Right kidney (tissue), 1 donor: ENCODE measurements at regions not wholly inside any gene's neighbourhood (a gene's known extent, or its start where the extent isn't known, plus 50 kb on each side); places are given as distances from the start of the nearest gene placed in this dataset.

Experiments used
- DNase-seq: peaks from one replicate; pipeline ENCODE4 v3.0.0-alpha.2; 2016

DNA sequence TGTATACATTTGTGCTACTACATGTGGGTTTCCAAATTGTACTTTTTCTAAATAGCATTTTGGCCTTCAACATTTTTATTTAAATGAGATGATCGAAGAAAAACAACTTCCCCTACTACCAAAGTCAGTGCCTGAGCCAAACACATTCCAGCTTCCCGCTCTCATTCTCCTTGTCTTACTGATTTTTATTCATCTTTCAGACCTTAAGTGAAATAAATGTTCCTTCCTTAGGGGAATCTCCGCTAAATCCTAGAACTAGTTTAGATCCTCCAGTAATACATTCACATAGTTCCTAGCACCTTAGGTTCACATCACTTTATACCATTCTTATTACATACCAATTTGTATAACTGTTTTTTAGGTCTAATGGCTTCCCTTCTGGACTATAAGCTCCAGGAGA is 122.3 kb upstream of the COL3A1 start:
- DNase-seq: no peak

DNA sequence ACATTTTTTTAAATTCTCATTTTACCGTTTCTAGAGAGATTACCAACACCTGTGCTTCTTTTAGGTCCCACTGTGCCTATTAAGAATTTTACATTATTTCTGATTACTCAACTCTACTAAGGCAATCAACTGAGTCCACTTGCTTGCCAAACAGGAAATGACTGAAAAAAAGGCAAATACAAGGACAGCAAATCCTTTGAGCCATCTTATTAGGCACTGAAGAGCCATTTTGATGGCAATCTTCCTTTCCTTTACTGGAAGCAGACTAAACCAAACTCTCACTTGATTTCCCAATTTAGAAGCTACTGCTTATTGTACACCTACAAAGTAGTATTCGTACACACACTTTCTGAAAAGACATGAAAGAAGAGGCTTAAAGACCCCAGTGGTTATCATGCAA is 121.4 kb upstream of the COL3A1 start:
- DNase-seq: no peak

DNA sequence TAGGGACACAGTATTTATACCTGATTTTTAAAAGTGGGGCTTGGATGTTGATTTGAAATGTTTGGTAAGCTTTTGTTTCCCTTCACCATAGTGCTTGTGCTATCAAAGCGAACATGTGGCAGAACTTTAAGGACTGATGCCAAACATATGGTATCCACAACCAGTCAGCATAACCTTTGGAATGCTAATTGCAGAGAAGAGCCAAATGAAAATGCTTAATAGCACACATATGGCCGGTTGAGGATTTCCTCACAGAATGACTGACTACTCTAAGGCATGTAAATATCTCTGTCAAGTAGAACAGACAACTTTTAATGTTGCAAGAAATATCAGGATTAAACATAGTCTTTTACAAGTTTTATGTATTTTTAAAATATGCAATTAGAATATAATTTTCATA is 120.9 kb upstream of the COL3A1 start:
- DNase-seq: no peak

DNA sequence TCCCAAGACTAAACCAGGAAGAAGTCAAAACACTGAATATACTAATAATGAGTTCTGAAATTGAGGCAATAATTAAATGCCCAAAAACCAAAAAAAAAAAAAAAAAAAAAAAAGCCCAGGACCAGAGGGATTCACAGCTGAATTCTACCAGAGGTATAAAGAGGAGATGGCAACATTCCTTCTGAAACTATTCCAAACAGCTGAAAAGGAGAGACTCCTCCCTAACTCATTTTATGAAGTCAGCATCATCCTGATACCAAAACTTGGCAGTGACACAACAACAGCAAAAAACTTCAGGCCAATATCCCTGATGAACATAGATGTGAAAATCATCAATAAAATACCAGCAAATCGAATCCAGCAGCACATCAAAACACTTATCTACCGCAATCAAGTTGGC is 108.5 kb upstream of the COL3A1 start:
- no peak for DNase-seq

DNA sequence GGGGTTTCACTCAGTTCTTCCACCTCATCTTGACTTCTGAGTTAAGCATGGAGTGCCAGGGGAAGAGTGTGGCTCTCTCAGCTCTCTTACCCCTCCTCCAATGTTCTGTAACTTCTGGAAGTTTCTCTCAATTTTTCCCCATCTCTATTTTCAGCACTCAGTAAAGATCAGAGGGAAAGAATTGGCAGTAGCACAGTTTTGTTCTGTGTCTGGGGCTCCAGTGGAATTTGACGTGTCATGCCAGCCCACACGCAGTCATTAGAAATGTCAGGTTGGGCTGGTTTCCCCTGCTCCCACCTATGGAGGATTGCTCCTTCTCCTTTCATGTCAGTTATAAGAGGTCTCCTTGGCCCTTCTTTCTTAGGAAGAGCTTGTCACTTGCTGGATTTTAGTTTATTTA is 104.6 kb upstream of the COL3A1 start:
- DNase-seq: no peak

DNA sequence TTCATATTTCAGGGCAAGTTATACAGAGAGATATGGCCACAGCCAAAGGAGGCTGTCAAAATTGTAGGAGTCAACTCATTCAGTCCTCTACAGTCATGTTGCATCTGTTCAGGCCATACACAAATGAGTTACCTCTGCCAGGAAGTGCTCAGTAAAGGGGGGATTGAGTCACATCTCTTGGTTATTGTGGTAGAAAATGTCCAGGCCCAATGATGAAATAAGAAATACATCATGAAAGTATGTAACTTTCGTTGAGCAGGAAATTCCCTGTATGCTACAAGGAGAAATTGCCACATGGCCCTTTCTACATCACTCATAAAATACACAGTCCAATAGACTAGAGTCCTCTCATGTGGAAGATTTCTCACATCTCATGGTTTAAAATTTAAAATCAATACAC is 103.9 kb upstream of the COL3A1 start:
- DNase-seq: no peak

DNA sequence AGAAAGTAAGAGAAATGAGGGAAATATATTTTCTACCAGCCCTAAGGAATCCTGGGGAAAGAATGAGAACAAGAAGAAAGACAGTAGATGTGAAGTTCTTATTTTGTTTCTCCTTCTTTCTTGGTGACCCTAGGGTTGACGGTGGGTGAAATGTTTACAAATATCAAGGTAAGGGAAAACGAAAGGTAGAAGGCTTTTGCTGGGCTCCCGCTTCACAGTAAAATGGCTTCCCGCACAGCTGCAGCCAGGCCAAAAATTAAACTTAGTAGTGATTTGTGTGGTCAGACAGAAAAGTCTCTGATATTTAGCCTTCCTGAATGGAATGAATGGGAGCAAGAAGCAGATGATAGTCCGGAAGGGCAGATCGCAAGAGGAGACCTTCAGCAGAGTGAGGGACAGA is 99.1 kb upstream of the COL3A1 start:
- DNase-seq: no peak

DNA sequence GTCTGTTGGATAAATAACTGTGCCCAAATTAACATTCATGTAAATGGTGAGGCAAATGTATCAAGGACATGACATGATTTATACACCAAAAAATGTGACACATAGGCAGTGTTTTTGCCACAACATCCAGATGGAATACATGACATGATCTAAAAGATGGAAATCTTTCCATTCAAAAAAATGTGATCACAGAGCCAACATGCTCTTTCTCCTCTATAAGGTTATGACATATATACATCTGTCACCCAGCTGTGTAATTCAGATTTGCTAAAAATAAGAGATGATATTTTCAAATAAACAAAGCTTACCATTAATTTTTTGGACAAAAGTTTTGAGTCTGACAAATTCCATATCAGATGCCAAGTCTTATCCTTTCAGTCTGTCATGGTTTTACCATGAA is 95.5 kb upstream of the COL3A1 start:
- DNase-seq: no peak

DNA sequence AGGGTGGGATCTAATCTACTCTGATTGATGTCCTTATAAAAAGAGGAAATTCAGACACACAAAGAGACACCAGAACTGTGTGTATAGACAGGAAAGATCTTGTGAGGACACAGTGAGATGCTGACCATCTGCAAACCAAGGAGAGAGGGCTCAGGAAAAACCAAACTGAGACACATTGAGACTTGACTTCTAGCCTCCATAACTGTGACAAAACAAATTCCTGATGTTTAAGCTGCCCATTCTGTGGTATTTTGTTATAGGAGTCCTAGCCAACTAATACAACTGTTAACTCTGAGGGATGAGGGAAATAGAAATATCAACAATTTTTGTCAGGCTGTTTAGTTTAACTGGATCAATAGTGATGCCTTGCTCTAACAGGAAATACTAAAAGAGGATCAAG is 93.4 kb upstream of the COL3A1 start:
- DNase-seq: no peak

DNA sequence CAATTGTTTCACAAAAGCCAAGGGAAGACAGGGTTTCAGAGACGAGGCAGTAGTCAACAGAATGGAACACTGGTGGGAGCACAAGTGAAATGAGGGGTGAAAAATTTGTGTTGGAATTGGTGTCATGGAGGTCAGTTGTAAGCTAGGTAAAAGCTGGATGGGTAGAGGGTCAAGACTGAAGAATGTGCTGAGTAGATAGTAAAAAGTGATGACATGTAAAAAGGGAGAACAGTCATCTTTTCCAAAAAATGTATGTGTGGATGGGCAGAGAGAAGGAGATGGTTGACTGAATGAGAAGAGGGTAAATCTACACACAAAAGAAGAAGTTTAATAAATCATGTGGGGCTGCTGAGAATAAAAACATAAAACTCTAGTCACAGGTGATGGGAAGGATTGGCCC is 92.7 kb upstream of the COL3A1 start:
- no peak for DNase-seq

DNA sequence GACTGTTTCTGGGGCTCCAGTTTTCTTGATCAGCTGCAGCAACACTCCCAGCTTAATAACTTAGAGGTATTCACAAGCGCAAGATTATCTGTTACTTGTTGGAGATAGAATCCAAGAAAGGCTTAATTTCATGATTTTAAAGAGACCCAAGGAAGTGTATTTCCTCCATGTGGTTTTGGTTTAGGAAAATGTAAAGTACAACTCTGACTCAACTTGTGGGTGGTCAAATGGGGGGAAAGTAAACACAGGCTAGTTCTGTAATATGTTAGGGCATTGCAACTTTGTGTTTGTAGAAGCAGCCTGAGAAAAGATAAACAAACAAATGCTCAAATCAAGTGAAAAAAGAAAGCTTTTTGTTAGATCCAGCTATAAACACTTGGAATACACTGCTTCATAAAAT is 90.1 kb upstream of the COL3A1 start:
- DNase-seq: no peak

DNA sequence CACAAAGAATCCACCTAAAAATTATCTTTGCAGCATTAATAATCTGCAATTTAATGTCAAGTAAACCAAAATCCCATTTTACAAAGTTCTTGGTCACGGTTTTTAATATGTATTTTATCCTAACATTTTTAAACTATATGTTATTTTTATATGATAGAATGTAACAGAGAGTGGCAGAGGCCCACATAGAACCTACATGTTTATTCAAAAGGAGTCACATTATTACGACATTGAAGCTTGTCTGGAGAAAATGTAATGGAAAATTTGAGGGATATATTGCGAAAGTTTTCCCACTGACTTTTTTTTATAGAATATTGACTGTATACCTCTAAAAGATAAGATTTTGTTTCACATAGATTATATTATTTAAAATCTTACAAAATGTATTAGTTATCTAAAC is 89.7 kb upstream of the COL3A1 start:
- DNase-seq: no peak

DNA sequence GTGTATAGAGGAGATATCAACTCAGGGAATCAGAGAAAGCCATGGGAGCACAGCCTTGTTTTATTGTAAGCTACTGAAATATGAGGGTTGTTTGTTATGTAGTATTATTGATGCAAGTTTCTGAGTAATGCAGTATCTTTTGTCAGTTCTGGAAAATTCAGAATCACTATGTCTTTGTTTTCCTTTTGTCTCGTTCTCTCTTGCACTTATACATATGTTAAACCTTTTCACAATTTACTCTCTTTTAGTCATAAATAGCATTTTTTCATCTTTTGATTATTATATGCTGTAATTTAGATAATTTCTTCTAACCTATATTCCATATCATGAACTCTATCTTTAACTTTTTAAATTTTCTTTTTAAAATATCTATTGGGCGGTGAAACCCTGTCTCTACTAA is 85.0 kb upstream of the COL3A1 start:
- DNase-seq: no peak

DNA sequence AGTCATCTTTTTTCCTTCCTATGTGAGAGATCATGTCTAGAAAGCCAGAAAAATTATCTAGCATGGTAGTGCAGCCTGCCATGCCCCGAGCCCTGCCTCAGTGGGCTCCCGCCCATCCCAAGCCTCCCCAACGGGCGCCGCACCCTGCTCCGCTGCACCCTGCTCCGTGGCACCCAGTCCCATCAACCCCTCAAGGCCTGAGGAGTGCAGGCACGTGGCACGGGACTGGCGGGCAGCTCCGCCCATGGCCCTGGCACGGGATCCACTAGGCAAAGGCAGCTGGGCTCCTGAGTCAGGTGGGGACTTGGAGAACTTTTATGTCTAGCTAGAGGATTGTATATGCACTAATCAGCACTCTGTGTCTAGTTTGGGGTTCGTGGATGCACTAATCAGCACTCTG is 83.4 kb upstream of the COL3A1 start:
- no peak for DNase-seq

DNA sequence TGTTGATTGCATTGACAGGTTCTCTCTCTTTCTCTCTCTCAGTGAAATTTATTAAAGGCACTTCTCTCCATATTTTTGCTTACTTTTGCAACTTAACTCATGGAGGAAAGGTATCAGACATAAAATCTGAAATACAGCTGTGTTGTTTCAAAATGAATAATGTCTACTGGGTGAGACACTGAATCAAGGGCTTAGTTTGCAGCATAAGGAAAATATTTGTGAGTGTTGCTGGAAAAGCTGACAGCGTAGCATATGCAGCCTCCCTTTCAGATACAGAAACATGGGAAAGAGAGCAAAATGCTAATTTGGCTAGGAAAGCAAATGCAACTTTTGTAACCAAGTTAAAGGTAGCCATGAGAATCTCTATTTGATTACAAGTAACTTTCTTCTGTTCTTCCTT is 81.5 kb upstream of the COL3A1 start:
- DNase-seq: no peak

DNA sequence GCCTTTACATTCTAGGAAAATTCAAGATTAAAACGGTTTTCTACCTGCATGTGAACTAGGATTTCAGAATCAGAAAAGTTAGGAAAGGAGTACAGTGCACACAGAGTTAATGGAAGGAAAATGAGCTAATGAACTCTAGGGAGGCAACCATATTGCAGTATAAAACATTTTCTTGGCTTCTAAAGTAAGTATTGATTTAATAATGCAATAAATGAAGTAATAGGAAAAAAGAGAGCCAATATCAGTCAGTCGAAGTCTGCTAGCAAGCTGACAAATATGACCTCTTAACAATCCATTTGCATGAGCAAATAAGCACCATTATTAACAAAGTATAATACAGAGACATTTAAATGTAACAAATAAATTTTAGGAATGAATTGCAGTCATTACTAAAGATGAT is 80.2 kb upstream of the COL3A1 start:
- no peak for DNase-seq

DNA sequence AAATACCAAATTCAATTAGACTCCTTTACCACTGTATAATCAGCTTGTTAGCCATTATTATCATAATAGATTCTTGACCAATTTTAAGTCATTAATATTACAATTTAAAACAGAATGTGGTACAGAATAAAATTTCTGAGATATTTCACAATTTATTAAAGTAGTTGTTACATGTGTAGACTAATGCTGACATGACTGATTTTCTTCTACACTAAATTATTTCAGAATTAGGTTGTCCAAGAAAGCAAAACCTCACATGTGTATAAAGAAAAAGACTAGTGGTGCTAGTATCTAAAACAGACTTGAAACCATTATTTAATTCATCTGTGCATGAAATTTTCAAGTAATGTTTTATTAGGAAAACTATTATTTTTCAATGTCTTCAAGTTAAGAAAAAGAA is 79.2 kb upstream of the COL3A1 start:
- DNase-seq: no peak

DNA sequence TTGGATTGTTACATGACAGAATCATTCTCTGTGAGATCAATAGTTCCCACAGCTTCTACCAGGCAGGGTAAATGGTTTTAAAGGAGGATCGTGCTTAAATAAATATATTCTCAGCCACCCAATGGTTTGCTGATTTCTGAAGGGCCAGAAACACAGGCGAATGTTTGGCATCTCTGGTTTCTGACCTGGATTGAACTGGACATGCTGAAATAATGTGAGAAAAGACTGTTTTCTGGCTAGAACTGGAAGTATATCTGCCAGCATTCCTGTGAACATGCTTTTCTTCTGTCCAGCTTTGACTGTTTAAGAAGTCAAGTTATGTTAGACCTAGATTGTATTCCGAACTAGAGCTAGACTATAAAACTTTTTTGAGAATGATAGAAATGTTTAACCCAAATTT is 77.1 kb upstream of the COL3A1 start:
- DNase-seq: no peak

DNA sequence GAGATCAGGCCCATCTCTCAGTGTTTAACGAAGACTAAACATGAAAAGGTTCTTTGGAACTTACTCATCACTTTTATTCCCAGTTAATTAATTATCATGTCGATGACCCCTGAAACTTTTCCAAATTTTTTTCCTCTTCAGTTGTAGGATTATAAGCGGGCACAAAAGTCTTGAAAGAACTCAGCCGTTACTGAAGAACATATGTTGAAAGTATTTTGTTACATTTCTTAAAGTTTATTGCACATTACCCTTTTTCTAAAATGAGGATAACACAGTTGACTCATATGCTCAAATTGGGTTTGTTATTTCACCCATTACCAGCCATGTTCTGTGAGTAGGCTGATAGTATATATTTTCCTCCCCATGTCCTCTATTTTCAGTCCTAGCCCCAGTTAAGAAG is 75.9 kb upstream of the COL3A1 start:
- DNase-seq: no peak

DNA sequence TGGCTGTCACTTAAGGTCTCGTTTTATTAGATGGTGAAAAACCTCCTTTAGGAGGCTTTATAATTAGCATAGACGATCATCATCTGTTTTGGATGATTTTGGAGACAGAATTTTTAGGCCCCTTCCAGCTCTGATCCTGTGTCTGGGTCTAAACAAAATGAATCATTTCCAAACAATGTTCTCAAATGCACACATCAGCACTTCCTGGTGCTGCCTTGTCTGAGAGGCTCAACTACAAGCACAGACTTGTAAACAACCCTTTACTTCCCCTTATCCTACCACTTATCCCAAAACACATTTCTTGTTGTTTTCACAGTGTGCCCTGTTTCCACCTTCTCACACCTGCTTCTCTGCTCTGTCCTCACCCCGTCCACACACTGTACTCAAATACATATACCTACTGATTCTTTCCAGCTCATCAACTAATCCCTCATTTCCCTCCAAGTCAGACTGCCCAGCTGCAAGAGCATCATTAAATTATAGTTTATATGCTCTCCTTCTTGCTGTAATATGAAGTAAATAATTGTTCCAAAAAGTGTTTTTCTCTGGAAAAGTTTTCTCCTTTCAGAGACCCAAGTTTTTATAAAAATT is 71.2 kb upstream of the COL3A1 start:
- DNase-seq: no peak

DNA sequence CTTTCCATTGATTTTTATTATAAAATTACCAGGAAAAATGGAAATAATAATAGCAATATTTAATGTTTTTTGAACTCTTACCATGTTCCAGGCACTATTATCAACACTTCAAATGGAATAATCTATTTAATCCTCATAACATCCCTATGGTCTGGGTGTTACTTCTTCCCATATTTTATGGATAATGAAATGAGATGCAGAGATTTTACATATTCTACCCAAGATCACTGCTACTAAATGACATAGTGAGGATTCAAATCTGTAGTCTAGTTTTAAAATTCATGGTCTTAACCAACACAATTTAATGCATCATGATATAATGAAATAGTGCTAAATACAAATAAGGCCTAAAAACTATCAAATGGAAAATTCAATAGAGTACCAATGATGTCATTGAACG is 70.4 kb upstream of the COL3A1 start:
- no peak for DNase-seq

DNA sequence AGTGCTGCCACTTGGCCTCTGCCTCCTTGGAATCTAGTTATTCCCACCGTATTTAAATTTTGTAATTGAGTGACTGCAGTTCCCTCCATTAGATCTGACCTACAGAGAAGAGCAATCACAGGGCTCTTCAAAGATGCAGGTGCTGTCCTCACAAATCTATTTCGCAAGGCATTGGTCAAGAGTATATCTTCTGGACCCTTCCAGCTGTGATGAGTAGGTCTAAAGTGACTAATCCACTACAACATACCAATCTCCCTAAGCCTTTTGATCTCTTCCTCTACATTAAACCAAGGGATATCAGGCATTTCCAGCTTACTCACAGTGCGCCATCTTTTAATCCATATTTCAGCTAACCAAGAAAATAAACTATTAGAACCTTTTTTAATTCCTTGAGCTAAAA is 65.1 kb upstream of the COL3A1 start:
- DNase-seq: no peak

DNA sequence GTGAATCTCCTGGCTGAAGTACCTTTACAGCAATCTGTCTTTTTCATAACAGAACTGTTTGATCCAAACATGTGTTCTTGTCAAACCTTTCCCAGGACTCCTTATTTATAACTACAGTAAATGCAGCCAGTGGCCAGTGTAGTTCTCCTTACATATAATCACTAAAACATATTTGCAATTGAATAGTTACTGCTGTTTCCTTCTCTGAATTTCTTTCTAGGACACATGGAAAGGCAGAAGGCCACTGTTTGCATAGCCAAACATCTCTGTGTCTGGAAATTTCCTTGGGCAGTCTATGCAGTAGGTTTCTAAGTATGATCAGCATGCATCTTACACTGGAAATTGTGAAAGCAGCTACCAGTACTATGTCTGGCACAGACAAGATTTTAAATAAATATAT is 57.4 kb upstream of the COL3A1 start:
- DNase-seq: no peak

DNA sequence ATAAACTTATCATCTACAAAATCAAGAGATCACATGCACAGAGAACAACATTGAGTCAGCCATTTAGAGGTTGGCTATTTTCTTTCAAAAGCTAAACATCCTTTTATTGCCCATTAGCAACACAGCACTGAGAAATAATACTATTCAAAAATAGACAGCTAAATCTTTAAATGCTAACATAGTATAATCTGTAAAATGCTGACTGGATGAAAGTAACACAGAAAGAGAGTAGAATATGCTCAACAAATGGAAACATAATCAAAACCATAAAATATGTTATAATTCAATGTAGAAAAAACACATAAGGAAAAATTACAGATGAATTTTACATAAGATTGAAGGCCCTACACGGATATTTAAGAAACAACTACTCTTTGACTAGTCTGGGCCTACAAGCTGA is 56.5 kb upstream of the COL3A1 start:
- DNase-seq: no peak

DNA sequence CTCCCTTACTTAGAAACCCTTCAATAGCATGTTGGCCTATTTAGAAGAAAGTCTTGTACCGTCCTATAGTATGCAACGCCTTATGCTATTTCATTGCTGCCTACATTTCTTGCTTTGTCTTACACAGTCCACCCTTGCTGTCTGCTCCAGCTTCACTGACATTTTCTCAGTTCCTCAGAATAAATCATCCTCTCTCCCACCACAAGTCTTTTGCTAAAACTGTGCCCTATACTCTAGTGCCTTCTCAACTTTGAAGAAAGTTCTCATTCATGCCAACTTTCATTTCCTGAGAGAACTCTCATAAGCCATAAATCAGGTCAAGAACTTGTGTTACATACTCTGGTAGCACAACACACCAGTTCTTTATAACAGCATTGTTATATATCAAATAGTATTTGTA is 54.3 kb upstream of the COL3A1 start:
- no peak for DNase-seq

DNA sequence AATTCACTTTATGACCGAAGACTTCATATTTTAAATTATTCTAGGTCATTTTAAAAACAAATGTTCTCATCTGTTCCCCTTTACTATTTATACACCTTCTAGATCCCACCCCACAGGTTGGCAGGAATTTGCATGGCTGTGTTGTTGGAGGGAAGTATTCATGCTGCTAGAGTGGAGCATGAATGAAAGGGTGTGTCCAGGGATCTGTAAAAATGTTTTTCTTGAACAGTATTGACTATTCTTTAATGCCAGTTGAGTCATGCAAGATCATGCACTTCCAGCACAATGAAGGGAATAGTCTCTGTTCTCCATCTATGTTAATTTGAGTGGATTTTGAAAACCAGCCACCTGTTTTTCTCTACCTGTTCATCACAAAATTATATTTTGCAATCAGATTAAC is 52.0 kb upstream of the COL3A1 start:
- no peak for DNase-seq
